Stomach smooth muscle (tissue), 2 donors: ENCODE measurements at regions not wholly inside any gene's neighbourhood (a gene's known extent, or its start where the extent isn't known, plus 50 kb on each side); places are given as distances from the start of the nearest gene placed in this dataset.
"Not testable (repeated sequence)": the region's sequence is repeated elsewhere in the genome, so short reads cannot be mapped to it uniquely, and the experiment has no call there.

ENCODE experiments used
- H3K27ac ChIP-seq: one replicate; pipeline ENCODE4 v1.7.0; 2013; ENCODE audit warnings: mild to moderate bottlenecking, low read length, inconsistent platforms
- H3K27me3 ChIP-seq, 2 donors: one replicate each; pipeline ENCODE4 v1.7.0; 2013; ENCODE audit warnings: low read length in 2 of 2; ENCODE audit not compliant: insufficient read depth in 2 of 2, control insufficient read depth in 1 of 2
- H3K36me3 ChIP-seq, 2 donors: one replicate each; pipeline ENCODE4 v1.7.0; 2013; ENCODE audit warnings: low read length in 2 of 2; ENCODE audit not compliant: control insufficient read depth in 2 of 2, insufficient read depth in 2 of 2
- H3K4me1 ChIP-seq: one replicate; pipeline ENCODE4 v1.7.0; 2013; ENCODE audit warnings: low read length; ENCODE audit not compliant: control insufficient read depth, insufficient read depth
- H3K4me3 ChIP-seq, 2 donors: one replicate each; pipeline ENCODE4 v1.7.0; 2013; ENCODE audit warnings: low read length in 2 of 2
- H3K9ac ChIP-seq, 2 donors: one replicate each; pipeline ENCODE4 v1.7.0; 2013; ENCODE audit warnings: low read length in 2 of 2, mild to moderate bottlenecking in 1 of 2
- H3K9me3 ChIP-seq, 2 donors: one replicate each; pipeline ENCODE4 v1.7.0; 2013; ENCODE audit warnings: low read length in 2 of 2; ENCODE audit not compliant: control insufficient read depth in 2 of 2
- donor health status: healthy.
- donor health status: Pancreatic carcinoma.

- H3K4me1 ChIP-seq, result no peaks in the 10 kb centered on the region
- no peak overlapping the region for H3K27ac ChIP-seq
- no peaks in the 10 kb centered on the region for H3K9me3 ChIP-seq
- peaks cover 2 to 9% of the 10 kb centered on the region in 2 donors for H3K27me3 ChIP-seq
- H3K36me3 ChIP-seq, result no peaks in the 10 kb centered on the region
- no peak overlapping the region for H3K4me3 ChIP-seq
- no peak overlapping the region for H3K9ac ChIP-seq
These were observed 83.1 kb downstream of the VPREB1 start for GRCh38 chr22:22327723-22328122.

- Histone ChIP-seq H3K4me1 (no peaks in the 10 kb centered on the region), H3K9me3 (no peaks in the 10 kb centered on the region), H3K27me3 (peaks cover 2 to 11% of the 10 kb centered on the region in 2 donors), H3K36me3 (no peaks in the 10 kb centered on the region), H3K27ac (no peak overlapping the region), H3K9ac (no peak overlapping the region), H3K4me3 (no peak overlapping the region)
These were observed 85.2 kb downstream of the VPREB1 start for GRCh38 chr22:22329792-22330191.

GRCh38 chr22:22335640-22336039 lies 91.1 kb downstream of the VPREB1 start:
- not testable (repeated sequence) for H3K27me3 ChIP-seq, H3K4me3 ChIP-seq, H3K36me3 ChIP-seq, H3K4me1 ChIP-seq, H3K9me3 ChIP-seq, H3K27ac ChIP-seq, H3K9ac ChIP-seq

- not testable (repeated sequence) for H3K9ac ChIP-seq, H3K27me3 ChIP-seq, H3K4me3 ChIP-seq, H3K9me3 ChIP-seq, H3K36me3 ChIP-seq, H3K27ac ChIP-seq, H3K4me1 ChIP-seq
These were observed 91.7 kb downstream of the VPREB1 start for GRCh38 chr22:22336333-22336732.

- H3K9me3 ChIP-seq, H3K9ac ChIP-seq: not testable (repeated sequence)
These were observed 94.2 kb downstream of the VPREB1 start for GRCh38 chr22:22338778-22339177.

GRCh38 chr22:22341736-22342135 lies 97.2 kb downstream of the VPREB1 start:
- no peak overlapping the region for H3K9ac ChIP-seq
- H3K27me3 ChIP-seq, result peaks cover 0 to 17% of the 10 kb centered on the region in 2 donors
- H3K9me3 ChIP-seq, result no peaks in the 10 kb centered on the region
- no peak overlapping the region for H3K27ac ChIP-seq
- no peaks in the 10 kb centered on the region for H3K4me1 ChIP-seq
- no peak overlapping the region for H3K4me3 ChIP-seq
- H3K36me3 ChIP-seq, result no peaks in the 10 kb centered on the region

More at GRCh38 chr22:22338778-22339177, 94.2 kb downstream of the VPREB1 start:
- H3K27ac ChIP-seq, H3K4me3 ChIP-seq, H3K4me1 ChIP-seq, H3K36me3 ChIP-seq: not testable (repeated sequence)
- peaks cover 0 to 13% of the 10 kb centered on the region in 2 donors for H3K27me3 ChIP-seq

- peaks cover 0 to 23% of the 10 kb centered on the region in 2 donors for H3K27me3 ChIP-seq
- no peaks in the 10 kb centered on the region for H3K36me3 ChIP-seq
- no peak overlapping the region for H3K4me3 ChIP-seq
- no peaks in the 10 kb centered on the region for H3K4me1 ChIP-seq
- no peak overlapping the region for H3K9ac ChIP-seq
- no peak overlapping the region for H3K27ac ChIP-seq
- no peaks in the 10 kb centered on the region for H3K9me3 ChIP-seq
These were observed 98.4 kb downstream of the VPREB1 start for GRCh38 chr22:22342697-22343580.

- Histone ChIP-seq H3K4me1 (no peaks in the 10 kb centered on the region), H3K9me3 (no peaks in the 10 kb centered on the region), H3K27ac (no peak overlapping the region), H3K4me3 (no peak overlapping the region), H3K9ac (no peak overlapping the region), H3K36me3 (no peaks in the 10 kb centered on the region), H3K27me3 (peaks cover 0 to 30% of the 10 kb centered on the region in 2 donors)
These were observed 99.2 kb downstream of the VPREB1 start for GRCh38 chr22:22343581-22344296.

GRCh38 chr22:22344430-22344829 lies 99.8 kb downstream of the VPREB1 start:
- H3K36me3 ChIP-seq, result no peaks in the 10 kb centered on the region
- peaks cover 0 to 34% of the 10 kb centered on the region in 2 donors for H3K27me3 ChIP-seq

GRCh38 chr22:22345781-22346180 lies 101.2 kb downstream of the VPREB1 start:
- Histone ChIP-seq H3K36me3 (no peaks in the 10 kb centered on the region), H3K27me3 (peaks cover 4 to 40% of the 10 kb centered on the region in 2 donors), H3K9ac (no peak overlapping the region), H3K27ac (no peak overlapping the region), H3K4me1 (no peaks in the 10 kb centered on the region), H3K4me3 (no peak overlapping the region), H3K9me3 (no peaks in the 10 kb centered on the region)

More at GRCh38 chr22:22344430-22344829, 99.8 kb downstream of the VPREB1 start:
- H3K4me3 ChIP-seq, result no peak overlapping the region
- no peak overlapping the region for H3K9ac ChIP-seq
- H3K4me1 ChIP-seq, result no peaks in the 10 kb centered on the region
- H3K9me3 ChIP-seq, result no peaks in the 10 kb centered on the region
- H3K27ac ChIP-seq, result no peak overlapping the region
